BJ (cell line): ENCODE measurements at regions not wholly inside any gene's neighbourhood (a gene's known extent, or its start where the extent isn't known, plus 50 kb on each side); places are given as distances from the start of the nearest gene placed in this dataset.
A peak's percentile ranks its signal among the peaks of the same experiment; 100 is the strongest.

Source experiments
- CTCF ChIA-PET: fragments of 350-600 bp; formaldehyde crosslinking; extraction: SDS; loops from one replicate; lab custom pipeline; 2021; ENCODE audit warnings: antibody characterized with exemption, inconsistent platforms; lab: Yijun Ruan, JAX
- POLR2A ChIA-PET: fragments of 300-600 bp; sonication (Branson Sonifier 250); formaldehyde crosslinking; extraction: SDS; loops from one replicate; lab custom pipeline; 2021; ENCODE audit warnings: antibody characterized with exemption; lab: Charles Lee
- DNase-seq: peaks from one replicate; pipeline ENCODE4 v3.0.0-alpha.2; 2011; ENCODE audit warnings: low read depth
- H3K27me3 ChIP-seq: 2 replicates; pipeline ENCODE4 v1.6.0; 2011; ENCODE audit warnings: low read length; ENCODE audit not compliant: control insufficient read depth, insufficient read depth
- H3K36me3 ChIP-seq: 2 replicates; pipeline ENCODE4 v1.5.1; 2011; ENCODE audit warnings: low read length; ENCODE audit not compliant: control insufficient read depth, insufficient read depth
- H3K4me3 ChIP-seq: 2 replicates; pipeline ENCODE4 v1.5.1; 2011; ENCODE audit warnings: low read depth, mild to moderate bottlenecking, control low read depth, low read length
- TF ChIP-seq, protein P1 (sequence below): IDR thresholded peaks from 2 replicates; pipeline ENCODE4 v1.5.1; 2011; ENCODE audit warnings: low read depth, mild to moderate bottlenecking, control low read depth, inconsistent platforms, low read length, moderate library complexity; ENCODE audit not compliant: insufficient read depth

DNA sequence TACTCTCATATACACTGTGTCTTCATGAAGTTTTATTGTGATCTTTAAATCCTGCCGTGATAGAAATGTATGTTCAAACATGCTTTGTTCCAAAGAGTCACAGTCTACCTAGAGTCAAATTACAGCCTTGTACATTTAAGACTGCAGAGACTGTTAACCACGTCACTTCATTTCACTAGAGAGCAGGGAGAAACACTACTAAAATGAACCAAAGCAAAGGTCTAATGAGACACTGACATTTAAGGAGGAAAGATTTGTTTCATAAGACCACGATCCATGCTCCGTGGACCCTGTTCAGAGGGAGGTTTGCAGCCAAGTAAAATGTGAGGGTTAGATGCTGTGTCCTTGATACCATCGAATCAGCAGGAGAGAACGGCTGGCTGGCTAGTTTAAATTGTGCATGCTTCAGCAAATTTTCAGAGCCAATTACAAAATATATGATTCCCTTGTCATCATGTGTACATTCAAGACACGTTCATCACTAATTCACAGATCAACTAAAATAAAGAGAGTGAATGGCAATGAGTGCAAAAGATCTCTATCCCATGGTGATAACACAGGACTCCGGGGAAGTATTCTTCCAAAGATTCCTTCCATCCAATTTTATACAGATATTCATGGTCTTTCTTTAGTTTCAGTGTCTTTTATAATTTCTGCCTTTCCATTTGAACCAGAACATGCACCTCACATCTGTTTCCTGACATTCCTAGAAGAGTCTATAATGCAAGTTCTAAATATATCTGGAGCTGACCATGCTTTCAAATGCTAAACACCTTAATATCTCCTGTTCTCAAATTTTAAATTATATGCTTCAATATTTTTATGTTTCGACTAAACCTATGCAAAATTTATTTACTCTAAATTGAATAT is 960.9 kb upstream of the FAT3 start:
- CTCF ChIA-PET = no interaction called here
- H3K36me3 ChIP-seq = no peaks in the 10 kb centered on the region
- TF ChIP-seq, protein P1, sequence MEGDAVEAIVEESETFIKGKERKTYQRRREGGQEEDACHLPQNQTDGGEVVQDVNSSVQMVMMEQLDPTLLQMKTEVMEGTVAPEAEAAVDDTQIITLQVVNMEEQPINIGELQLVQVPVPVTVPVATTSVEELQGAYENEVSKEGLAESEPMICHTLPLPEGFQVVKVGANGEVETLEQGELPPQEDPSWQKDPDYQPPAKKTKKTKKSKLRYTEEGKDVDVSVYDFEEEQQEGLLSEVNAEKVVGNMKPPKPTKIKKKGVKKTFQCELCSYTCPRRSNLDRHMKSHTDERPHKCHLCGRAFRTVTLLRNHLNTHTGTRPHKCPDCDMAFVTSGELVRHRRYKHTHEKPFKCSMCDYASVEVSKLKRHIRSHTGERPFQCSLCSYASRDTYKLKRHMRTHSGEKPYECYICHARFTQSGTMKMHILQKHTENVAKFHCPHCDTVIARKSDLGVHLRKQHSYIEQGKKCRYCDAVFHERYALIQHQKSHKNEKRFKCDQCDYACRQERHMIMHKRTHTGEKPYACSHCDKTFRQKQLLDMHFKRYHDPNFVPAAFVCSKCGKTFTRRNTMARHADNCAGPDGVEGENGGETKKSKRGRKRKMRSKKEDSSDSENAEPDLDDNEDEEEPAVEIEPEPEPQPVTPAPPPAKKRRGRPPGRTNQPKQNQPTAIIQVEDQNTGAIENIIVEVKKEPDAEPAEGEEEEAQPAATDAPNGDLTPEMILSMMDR = no peak
- H3K27me3 ChIP-seq = no peaks in the 10 kb centered on the region
- H3K4me3 ChIP-seq = no peak overlapping the region
- DNase-seq = no peak
- POLR2A ChIA-PET = no interaction called here

DNA sequence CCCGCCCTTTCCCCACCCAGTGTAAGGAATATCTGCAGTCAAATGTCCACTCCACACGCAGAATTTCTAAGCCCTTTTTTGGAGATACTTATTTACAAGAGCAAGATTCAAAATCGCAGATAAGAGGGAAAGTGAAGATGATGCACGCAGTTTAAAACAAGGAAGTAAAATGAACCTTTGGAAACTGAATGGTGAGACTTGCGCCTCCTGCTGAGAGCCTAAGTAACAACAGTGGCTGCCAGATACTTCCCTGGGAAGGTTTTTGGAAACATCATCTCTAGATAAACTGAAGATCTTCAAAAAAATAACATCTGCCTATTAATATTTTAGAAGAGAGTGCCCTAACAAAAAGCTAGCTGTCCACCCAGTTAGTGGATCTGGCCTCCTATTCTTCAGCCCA is 963.1 kb upstream of the FAT3 start:
- DNase-seq = no peak
- POLR2A ChIA-PET = no interaction called here
- TF ChIP-seq, protein P1 = no peak
- CTCF ChIA-PET = no interaction called here
- H3K27me3 ChIP-seq = no peaks in the 10 kb centered on the region
- no peaks in the 10 kb centered on the region for H3K36me3 ChIP-seq
- no peak overlapping the region for H3K4me3 ChIP-seq

DNA sequence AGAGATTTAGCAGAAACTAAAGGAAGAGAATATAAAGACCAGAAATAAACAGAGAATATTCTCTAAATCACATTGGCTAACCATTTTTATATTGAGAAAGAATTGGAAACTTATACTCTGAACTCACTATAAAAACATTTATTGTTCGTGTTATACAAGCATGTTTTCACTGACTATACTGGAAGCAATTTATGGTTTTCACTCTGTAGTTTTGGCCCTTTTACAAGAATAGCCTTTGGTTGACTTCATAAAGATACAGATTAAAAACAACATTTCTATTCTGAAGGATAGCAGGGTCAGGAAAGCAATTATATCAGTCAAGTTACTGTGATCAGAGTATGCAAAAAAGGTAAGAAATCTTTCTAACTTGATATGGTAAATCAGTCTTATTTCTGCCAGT is 965.7 kb upstream of the FAT3 start:
- Histone ChIP-seq H3K4me3 (no peak overlapping the region), H3K27me3 (no peaks in the 10 kb centered on the region), H3K36me3 (no peaks in the 10 kb centered on the region)
- CTCF ChIA-PET = no interaction called here
- TF ChIP-seq, protein P1 = no peak
- DNase-seq = no peak
- POLR2A ChIA-PET = no interaction called here

- Histone ChIP-seq H3K4me3 (no peak overlapping the region), H3K27me3 (no peaks in the 10 kb centered on the region), H3K36me3 (no peaks in the 10 kb centered on the region)
- POLR2A ChIA-PET = no interaction called here
- CTCF ChIA-PET = no interaction called here
- TF ChIP-seq, protein P1 = no peak
- no peak for DNase-seq
These were observed 967.0 kb upstream of the FAT3 start for GRCh38 chr11:91257667-91258066.

GRCh38 chr11:91248199-91248807 is 976.3 kb upstream of the FAT3 start:
- no peak for DNase-seq
- no peak overlapping the region for H3K4me3 ChIP-seq
- TF ChIP-seq, protein P1 = peak; percentile 41
- H3K27me3 ChIP-seq = no peaks in the 10 kb centered on the region
- no peaks in the 10 kb centered on the region for H3K36me3 ChIP-seq
- CTCF ChIA-PET = no interaction called here
- POLR2A ChIA-PET = no interaction called here
